AG10803 (cell line): ENCODE measurements at regions not wholly inside any gene's neighbourhood (a gene's known extent, or its start where the extent isn't known, plus 50 kb on each side); places are given as distances from the start of the nearest gene placed in this dataset.

Experiments
- DNase-seq: peaks from one replicate; pipeline ENCODE4 v3.0.0; 2010; ENCODE audit warnings: low read depth
- H3K4me3 ChIP-seq: 2 replicates; pipeline ENCODE4 v1.5.1; 2011; ENCODE audit warnings: mild to moderate bottlenecking, low read length, control low read depth
- CTCF ChIP-seq: conservative IDR thresholded peaks from 2 replicates; pipeline ENCODE4 v1.5.1; 2011; ENCODE audit warnings: mild to moderate bottlenecking, low read length, control low read depth, inconsistent platforms

- no peak overlapping the region for H3K4me3 ChIP-seq
- TF ChIP-seq CTCF, result no peak
- no peak for DNase-seq
Observed at GRCh38 chr5:3220638-3221288, 374.9 kb upstream of the IRX1 start.

- no peak for TF ChIP-seq CTCF
- no peak for DNase-seq
- H3K4me3 ChIP-seq, result no peak overlapping the region
Observed at GRCh38 chr5:3220201-3220600, 375.4 kb upstream of the IRX1 start.

- DNase-seq, result no peak
- H3K4me3 ChIP-seq, result no peak overlapping the region
- no peak for TF ChIP-seq CTCF
Observed at GRCh38 chr5:3218916-3219650, 376.5 kb upstream of the IRX1 start.

- TF ChIP-seq CTCF, result no peak
- DNase-seq, result no peak
Observed at GRCh38 chr5:3217771-3218495, 377.7 kb upstream of the IRX1 start.

GRCh38 chr5:3217114-3217513, 378.5 kb upstream of the IRX1 start:
- TF ChIP-seq CTCF, result no peak

More at GRCh38 chr5:3217771-3218495, 377.7 kb upstream of the IRX1 start:
- no peak overlapping the region for H3K4me3 ChIP-seq

GRCh38 chr5:3216386-3216785, 379.2 kb upstream of the IRX1 start:
- no peak overlapping the region for H3K4me3 ChIP-seq
- no peak for TF ChIP-seq CTCF
- DNase-seq, result no peak

More at GRCh38 chr5:3217114-3217513, 378.5 kb upstream of the IRX1 start:
- H3K4me3 ChIP-seq, result no peak overlapping the region
- no peak for DNase-seq
